ENCODE measurements at regions not wholly inside any gene's neighbourhood (a gene's known extent, or its start where the extent isn't known, plus 50 kb on each side); places are given as distances from the start of the nearest gene placed in this dataset.

DNA sequence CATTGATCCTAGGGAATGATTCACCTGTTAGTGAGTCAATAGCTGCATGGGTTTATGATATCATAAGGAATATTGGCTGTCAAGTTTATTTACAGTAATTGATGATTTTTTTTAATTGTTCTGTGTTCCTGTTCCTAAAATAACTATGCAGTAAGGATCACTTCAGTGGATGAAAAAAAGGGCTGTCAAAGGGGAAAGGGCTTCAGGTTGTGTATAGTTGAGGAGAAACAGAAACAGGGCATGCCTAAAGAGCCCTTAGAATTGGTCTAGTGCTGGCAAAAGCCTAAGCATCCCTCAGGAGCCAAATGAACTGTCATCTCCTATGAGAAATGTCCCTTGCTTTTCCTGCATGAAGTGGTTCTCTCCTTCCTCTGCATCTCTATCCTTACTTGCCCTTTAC is 444.9 kb downstream of the RMST start:
- H3K9ac ChIP-seq (ENCODE audit: low read length) = no peak overlapping the region
- H3K4me2 ChIP-seq (ENCODE audit: low read length) = no peak overlapping the region
- no peaks in the 10 kb centered on the region for H3K36me3 ChIP-seq (ENCODE audit: insufficient read depth, low read length)
- no peaks in the 10 kb centered on the region for H3K9me3 ChIP-seq (ENCODE audit: low read length)
- no peaks in the 10 kb centered on the region for H3K9me2 ChIP-seq (ENCODE audit: insufficient read depth, low read length)
- H3K4me3 ChIP-seq (ENCODE audit: low read length) = no peak overlapping the region
- no peak overlapping the region for H3K27ac ChIP-seq (ENCODE audit: low read length)
- no peaks in the 10 kb centered on the region for H3K27me3 ChIP-seq (ENCODE audit: insufficient read depth, low read depth, low read length)
- no peak overlapping the region for H2AFZ ChIP-seq (ENCODE audit: low read depth, low read length)
- no peaks in the 10 kb centered on the region for H3K79me2 ChIP-seq (replicated peaks; ENCODE audit: insufficient read depth, low read length)
- TF ChIP-seq SMC3 (conservative IDR thresholded peaks at IDR 0.05; ENCODE audit: poor library complexity) (no peak), RAD21 (conservative IDR thresholded peaks at IDR 0.05) (no peak), TAF1 (IDR thresholded peaks at IDR 0.05; ENCODE audit: low read depth) (no peak), EZH2 (IDR thresholded peaks at IDR 0.05; ENCODE audit: borderline replicate concordance, insufficient read depth, low read length, poor library complexity, severe bottlenecking) (no peak), POLR2AphosphoS5 (IDR thresholded peaks at IDR 0.05) (no peak), MXI1 (conservative IDR thresholded peaks at IDR 0.05; ENCODE audit: poor library complexity, severe bottlenecking) (no peak), EP300 (conservative IDR thresholded peaks at IDR 0.05; ENCODE audit: poor library complexity, severe bottlenecking) (no peak)
- TF ChIP-seq, protein P1, sequence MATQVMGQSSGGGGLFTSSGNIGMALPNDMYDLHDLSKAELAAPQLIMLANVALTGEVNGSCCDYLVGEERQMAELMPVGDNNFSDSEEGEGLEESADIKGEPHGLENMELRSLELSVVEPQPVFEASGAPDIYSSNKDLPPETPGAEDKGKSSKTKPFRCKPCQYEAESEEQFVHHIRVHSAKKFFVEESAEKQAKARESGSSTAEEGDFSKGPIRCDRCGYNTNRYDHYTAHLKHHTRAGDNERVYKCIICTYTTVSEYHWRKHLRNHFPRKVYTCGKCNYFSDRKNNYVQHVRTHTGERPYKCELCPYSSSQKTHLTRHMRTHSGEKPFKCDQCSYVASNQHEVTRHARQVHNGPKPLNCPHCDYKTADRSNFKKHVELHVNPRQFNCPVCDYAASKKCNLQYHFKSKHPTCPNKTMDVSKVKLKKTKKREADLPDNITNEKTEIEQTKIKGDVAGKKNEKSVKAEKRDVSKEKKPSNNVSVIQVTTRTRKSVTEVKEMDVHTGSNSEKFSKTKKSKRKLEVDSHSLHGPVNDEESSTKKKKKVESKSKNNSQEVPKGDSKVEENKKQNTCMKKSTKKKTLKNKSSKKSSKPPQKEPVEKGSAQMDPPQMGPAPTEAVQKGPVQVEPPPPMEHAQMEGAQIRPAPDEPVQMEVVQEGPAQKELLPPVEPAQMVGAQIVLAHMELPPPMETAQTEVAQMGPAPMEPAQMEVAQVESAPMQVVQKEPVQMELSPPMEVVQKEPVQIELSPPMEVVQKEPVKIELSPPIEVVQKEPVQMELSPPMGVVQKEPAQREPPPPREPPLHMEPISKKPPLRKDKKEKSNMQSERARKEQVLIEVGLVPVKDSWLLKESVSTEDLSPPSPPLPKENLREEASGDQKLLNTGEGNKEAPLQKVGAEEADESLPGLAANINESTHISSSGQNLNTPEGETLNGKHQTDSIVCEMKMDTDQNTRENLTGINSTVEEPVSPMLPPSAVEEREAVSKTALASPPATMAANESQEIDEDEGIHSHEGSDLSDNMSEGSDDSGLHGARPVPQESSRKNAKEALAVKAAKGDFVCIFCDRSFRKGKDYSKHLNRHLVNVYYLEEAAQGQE (IDR thresholded peaks at IDR 0.05; ENCODE audit: borderline replicate concordance) = no peak
- TF ChIP-seq, protein P2, sequence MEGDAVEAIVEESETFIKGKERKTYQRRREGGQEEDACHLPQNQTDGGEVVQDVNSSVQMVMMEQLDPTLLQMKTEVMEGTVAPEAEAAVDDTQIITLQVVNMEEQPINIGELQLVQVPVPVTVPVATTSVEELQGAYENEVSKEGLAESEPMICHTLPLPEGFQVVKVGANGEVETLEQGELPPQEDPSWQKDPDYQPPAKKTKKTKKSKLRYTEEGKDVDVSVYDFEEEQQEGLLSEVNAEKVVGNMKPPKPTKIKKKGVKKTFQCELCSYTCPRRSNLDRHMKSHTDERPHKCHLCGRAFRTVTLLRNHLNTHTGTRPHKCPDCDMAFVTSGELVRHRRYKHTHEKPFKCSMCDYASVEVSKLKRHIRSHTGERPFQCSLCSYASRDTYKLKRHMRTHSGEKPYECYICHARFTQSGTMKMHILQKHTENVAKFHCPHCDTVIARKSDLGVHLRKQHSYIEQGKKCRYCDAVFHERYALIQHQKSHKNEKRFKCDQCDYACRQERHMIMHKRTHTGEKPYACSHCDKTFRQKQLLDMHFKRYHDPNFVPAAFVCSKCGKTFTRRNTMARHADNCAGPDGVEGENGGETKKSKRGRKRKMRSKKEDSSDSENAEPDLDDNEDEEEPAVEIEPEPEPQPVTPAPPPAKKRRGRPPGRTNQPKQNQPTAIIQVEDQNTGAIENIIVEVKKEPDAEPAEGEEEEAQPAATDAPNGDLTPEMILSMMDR (IDR thresholded peaks at IDR 0.05; ENCODE audit: poor library complexity, severe bottlenecking) = no peak
- no peaks in the 10 kb centered on the region for H3F3A ChIP-seq (ENCODE audit: insufficient read depth, low read length, poor library complexity, severe bottlenecking)
- H4K20me1 ChIP-seq (ENCODE audit: insufficient read depth) = no peaks in the 10 kb centered on the region

DNA sequence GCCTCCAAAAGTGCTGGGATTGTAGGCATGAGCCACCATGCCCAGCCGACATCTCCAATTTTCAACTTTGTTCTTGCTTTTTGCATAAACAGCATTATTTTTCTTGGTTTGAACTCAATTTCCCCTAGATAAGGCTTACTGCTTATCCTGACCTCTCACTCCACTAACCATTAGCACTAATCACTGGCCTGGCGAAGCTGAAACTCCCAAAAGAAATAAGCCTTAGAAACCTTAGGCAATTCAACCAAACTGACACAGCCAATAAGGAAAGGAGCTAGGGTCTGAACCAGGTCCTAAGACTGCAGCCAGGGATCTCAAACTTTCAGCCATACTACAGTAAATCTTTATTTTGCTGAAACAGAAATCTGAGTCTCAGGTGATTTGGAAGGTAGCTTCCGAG is 448.0 kb downstream of the RMST start:
- Histone ChIP-seq H3K9ac (ENCODE audit: low read length) (no peak overlapping the region), H3K79me2 (replicated peaks; ENCODE audit: insufficient read depth, low read length) (no peaks in the 10 kb centered on the region), H3K36me3 (ENCODE audit: insufficient read depth, low read length) (no peaks in the 10 kb centered on the region), H3K4me3 (ENCODE audit: low read length) (no peak overlapping the region), H3K9me2 (ENCODE audit: insufficient read depth, low read length) (no peaks in the 10 kb centered on the region), H3K9me3 (ENCODE audit: low read length) (no peaks in the 10 kb centered on the region), H4K20me1 (ENCODE audit: insufficient read depth) (no peaks in the 10 kb centered on the region), H2AFZ (ENCODE audit: low read depth, low read length) (no peak overlapping the region), H3F3A (ENCODE audit: insufficient read depth, low read length, poor library complexity, severe bottlenecking) (no peaks in the 10 kb centered on the region), H3K27ac (ENCODE audit: low read length) (no peak overlapping the region), H3K27me3 (ENCODE audit: insufficient read depth, low read depth, low read length) (no peaks in the 10 kb centered on the region), H3K4me2 (ENCODE audit: low read length) (no peak overlapping the region)
- no peak for TF ChIP-seq MXI1 (conservative IDR thresholded peaks at IDR 0.05; ENCODE audit: poor library complexity, severe bottlenecking)
- no peak for TF ChIP-seq RAD21 (conservative IDR thresholded peaks at IDR 0.05)
- TF ChIP-seq, protein P2 (IDR thresholded peaks at IDR 0.05; ENCODE audit: poor library complexity, severe bottlenecking) = no peak
- TF ChIP-seq, protein P1 (IDR thresholded peaks at IDR 0.05; ENCODE audit: borderline replicate concordance) = no peak
- TF ChIP-seq EP300 (conservative IDR thresholded peaks at IDR 0.05; ENCODE audit: poor library complexity, severe bottlenecking) = no peak
- TF ChIP-seq POLR2AphosphoS5 (IDR thresholded peaks at IDR 0.05) = no peak
- TF ChIP-seq SMC3 (conservative IDR thresholded peaks at IDR 0.05; ENCODE audit: poor library complexity) = no peak
- TF ChIP-seq TAF1 (IDR thresholded peaks at IDR 0.05; ENCODE audit: low read depth) = no peak
- TF ChIP-seq EZH2 (IDR thresholded peaks at IDR 0.05; ENCODE audit: borderline replicate concordance, insufficient read depth, low read length, poor library complexity, severe bottlenecking) = no peak

Data from neural cell (in vitro differentiated cells).